CD1c-positive myeloid dendritic cell (primary cell): ENCODE measurements at regions not wholly inside any gene's neighbourhood (a gene's known extent, or its start where the extent isn't known, plus 50 kb on each side); places are given as distances from the start of the nearest gene placed in this dataset.
A peak's percentile ranks its signal among the peaks of the same experiment; 100 is the strongest.

ENCODE experiments used
- DNase-seq: peaks from one replicate; pipeline ENCODE4 v3.0.0-alpha.2; 2016; ENCODE audit errors: extremely low spot score

GRCh38 chr18:2172881-2173280, 398.4 kb downstream of the METTL4 start:
- DNase-seq: no peak

DNA sequence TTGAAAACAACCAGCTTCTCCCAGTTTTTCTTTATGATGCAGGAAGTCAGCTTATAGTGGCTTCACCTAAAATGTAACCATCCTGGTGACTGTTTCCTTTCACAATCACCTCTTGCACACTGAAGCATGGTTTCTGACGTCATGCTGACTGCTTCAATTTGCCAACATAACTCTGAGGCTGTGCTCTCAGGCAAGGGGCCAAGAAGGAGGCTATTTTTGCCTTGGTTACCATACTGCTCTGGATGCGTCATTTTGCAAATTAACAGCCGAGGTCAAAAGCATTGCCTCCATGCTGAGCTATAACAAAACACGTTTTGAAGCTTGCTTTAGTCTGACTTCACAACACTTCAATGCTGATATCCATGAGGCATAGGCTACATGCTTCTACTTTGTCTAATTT, 397.8 kb downstream of the METTL4 start:
- no peak for DNase-seq

- DNase-seq: no peak
Observed at GRCh38 chr18:2178036-2178435, 393.3 kb downstream of the METTL4 start.

DNA sequence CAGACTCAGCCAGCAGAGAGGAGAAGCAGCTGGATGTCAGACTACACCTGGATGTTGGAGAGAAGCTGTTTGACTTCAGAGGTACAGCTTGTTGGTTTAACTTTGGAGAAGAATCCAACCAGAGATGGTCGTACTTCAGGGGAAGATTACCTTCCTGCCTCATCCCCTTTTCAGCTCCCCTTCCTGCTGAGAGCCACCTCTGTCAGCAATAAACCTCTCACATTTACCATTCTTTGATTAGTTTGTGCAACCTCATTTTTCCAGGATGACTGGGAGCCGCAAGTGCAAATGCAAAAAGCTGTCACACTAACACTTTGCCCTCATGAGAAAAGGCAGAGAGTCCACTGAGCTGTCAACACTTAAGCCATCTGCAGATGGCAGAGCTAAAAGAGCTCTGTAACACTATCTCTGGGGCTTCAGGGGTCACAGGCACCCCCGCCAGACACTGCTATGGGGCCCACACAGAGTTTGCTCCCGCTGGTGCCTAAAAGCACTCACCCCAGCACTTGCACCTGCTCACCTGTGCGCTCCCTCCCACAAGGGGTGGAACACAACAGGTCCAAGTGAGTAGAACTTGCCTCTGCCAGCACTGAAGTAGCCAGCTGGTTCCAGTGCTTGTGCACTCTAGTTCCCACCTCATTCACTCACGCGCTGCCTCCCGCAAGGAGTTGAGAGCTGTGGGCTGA, 391.7 kb downstream of the METTL4 start:
- no peak for DNase-seq

- peak; percentile 25 for DNase-seq
Observed at GRCh38 chr18:2180586-2180985, 390.7 kb downstream of the METTL4 start.

GRCh38 chr18:2183432-2183831, 387.9 kb downstream of the METTL4 start:
- no peak for DNase-seq

DNA sequence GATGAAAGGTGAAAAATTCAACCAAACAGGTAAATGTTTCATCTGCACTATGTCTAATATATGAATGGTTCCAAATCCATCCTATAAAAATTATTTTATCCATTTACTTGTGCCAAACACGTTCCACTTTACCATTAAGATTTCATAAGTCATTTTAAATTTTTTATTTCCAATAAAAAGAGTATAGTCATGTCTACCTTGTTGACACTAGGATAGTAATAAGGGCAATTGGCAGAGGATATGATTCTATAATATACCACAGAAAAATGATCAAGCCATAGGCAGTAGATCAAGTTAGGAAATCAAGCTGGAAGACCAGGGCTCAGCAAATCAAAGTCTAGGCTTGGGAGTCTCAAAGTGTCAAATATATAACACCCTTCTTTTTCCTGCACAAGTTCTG, 384.3 kb downstream of the METTL4 start:
- DNase-seq: no peak

DNA sequence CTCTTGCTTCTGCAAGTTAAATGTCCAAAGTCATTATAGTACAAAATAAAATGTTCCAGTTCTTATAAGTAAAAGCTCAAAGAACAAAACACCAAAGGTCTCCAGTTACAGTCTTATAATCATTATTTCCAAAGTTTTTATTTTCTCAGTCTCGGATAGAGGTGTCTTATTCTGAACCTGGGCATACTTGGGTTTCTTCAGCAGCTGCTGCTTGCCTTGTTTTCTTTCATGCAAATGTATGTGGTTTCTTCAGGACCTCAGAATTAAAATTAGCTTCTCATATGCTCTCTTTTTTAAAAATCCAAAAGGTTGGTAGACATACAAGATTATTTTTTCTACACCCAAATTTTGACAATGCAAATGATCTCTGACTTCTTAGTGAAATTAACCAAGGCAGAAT, 383.0 kb downstream of the METTL4 start:
- no peak for DNase-seq

DNA sequence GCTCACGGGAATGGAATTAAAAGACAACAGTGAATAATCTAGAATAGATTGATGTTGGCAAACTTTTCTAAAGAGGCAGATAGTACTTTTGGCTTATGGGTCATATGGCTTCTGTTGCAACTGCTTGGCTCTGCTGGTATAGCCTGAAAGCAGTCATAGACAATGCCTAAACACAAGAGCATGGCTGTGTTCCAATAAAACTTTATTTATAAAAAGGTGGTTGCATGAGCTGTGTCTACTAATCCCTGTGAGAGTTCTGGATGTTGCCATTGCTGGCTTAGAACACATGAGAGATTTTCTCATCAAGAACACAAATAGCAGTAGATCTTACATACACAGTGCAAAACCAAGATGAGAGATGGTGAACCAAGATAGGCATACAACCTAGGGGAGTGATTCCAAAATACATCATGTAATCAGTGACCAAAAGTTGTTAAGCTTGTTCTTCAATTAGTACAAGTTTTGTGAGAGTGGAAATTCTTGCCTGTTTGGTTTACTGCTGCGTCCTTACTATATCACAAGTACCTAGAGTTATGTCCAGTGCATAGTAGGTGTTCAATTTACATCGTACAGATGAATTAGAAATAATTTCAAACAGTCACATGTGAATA, 380.0 kb downstream of the METTL4 start:
- DNase-seq: no peak

DNA sequence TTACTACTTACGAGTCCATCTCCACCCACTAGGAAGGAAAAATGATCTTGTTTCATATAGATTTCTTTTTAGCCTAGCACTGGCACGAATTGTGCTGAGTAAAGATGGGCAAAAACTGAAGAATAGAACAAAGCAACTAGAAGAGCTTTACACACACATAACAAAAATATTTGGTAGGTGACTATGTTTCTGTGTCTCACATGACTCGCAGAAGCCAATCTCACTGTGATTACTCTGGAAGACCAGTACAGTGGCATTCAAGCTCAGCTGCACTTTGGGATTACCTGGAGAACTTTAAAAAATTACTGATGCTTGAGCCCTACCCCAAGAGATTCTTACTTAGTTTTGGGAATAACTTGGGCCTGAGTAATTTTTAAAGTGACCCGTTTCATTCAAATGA, 378.7 kb downstream of the METTL4 start:
- DNase-seq: no peak

- no peak for DNase-seq
Observed at GRCh38 chr18:2197946-2198345, 373.4 kb downstream of the METTL4 start.

DNA sequence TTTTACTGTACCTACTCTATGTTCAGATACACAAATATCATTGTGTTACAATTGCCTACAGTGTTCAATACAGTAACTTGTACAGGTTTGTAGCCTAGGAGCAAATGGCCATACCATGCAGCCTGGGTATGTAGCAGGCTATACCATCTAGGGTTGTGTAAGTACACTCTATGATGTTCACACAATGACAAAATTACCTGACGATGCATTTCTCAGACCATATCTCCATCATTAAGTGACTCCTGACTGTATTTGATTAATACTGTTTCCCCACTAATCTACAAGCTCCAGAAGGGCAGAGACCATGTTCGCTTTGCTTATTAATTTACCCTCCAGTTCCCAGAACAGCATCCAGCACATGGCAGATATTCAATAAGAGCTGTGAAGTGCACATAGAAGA, 372.2 kb downstream of the METTL4 start:
- no peak for DNase-seq

DNA sequence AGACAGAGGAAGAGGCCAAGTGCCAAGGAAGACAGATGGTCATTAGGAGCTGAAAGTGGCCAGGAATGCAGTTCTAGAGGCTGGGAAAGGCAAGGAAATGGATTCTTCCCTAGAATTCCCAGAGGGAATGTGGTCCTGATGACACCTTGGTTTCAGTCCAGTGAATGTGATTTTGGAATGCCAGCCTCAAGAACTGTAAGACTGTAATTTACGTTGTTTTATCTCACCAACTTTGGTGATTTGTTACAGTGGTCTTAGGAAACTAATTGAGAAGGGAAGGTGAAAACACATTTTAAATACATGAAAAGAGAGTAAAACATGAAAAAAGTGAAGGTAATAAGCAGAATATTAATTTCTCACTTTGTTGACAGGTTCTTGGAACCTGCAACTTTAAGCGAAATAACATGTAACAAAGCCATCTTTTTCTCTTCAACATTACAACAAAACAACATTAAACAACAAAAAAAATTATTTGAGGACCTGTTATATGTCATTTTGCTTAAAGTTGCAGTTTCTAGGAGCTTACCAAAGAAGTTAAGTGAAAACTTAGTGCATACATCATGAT, 370.2 kb downstream of the METTL4 start:
- DNase-seq: no peak

GRCh38 chr18:2204736-2205135, 366.6 kb downstream of the METTL4 start:
- no peak for DNase-seq

DNA sequence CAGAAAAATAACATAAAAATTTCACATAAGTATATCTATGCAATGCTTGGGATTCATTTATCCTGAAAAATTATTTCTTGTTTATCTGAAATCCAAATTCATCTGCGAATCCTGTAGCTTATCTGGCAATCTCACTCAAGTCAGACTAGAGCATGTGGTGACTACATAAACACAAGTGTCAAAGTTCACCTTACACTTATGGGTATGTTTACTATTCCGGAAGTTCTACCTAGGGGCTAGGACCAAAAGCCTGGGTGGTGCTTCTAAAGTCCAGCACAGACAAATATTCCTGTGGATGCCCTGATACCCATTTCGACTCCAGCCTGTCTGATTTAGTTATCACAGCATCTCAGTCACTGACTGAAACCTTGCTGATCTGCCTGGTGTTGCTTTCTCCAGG, 364.0 kb downstream of the METTL4 start:
- no peak for DNase-seq

DNA sequence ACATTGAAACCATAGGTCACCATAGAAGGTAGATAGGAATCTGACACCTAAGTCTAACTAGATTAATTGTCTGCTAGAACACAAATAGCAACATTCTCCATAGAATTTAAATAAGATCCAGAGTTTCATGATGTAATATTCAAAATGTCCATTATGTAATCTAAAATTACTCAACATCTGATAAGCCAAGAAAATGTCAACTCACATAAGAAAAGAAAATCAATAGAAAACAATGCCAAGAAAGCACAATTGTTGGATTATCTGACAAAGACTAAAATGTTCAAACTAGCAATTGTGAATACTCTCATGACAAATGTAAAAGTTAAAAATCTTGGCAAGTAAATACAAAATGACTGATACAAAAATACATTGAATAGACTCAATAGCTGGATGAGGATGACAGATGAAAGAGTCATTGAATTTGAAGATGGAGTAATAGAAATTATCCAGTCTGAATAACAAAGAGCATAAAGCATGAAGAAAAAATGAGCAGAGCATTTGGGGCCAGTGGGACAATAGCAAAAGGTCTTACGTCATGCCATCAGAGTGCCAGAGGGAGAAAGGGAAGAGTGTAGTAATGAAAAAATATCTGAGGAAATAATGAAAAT, 358.6 kb downstream of the METTL4 start:
- no peak for DNase-seq

GRCh38 chr18:2213905-2214304, 357.4 kb downstream of the METTL4 start:
- DNase-seq: no peak

GRCh38 chr18:2217356-2217755, 353.9 kb downstream of the METTL4 start:
- no peak for DNase-seq

- DNase-seq: no peak
Observed at GRCh38 chr18:2218101-2218500, 353.2 kb downstream of the METTL4 start.

DNA sequence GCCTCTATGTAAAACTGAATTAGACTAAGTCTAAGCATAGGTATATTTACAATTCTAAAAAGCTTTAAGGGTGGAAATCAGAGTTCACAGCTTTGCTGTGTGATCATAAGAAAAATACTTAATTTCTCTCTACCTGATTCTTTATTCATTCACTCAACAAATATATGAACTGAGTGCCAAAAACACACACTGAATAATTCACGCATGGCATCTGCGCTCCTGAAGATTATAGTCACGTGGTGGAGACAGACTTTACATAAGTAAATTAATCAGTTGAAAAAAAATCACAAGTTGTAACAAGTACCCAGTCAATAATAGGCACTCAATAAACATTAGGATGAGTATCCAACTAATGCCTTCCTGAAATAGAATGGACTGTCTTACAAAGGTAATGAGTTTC, 351.6 kb downstream of the METTL4 start:
- DNase-seq: no peak

- no peak for DNase-seq
Observed at GRCh38 chr18:2222270-2223185, 348.8 kb downstream of the METTL4 start.

DNA sequence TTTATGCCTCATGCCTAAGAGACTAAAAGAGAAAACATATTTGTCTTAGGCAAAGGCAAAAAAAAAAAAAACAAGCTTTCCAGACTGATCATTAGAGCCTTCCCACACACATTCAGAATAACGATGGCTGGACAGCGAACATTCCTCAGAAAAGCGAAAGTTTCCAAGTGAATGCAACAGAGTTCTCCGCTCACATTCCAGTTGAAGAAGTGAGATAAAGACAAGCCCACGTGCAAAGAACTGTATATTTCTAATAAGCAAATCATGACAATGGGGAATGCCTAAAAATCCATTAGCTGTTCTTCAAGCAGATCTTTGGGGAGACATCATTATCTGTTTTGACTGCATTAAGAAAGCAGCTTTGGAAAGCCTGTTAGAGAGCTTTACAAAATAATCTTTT, 347.9 kb downstream of the METTL4 start:
- no peak for DNase-seq
